GM12878 (cell line): ENCODE measurements at regions not wholly inside any gene's neighbourhood (a gene's known extent, or its start where the extent isn't known, plus 50 kb on each side); places are given as distances from the start of the nearest gene placed in this dataset.

Experiments
- ATAC-seq: fragments of 200-7000 bp; cut with Tn5 transposase; 3 replicates; pipeline ENCODE4 v1.9.1; 2020; ENCODE audit warnings: mild to moderate bottlenecking, moderate library complexity
- BruUV-seq: library from RNA; stranded (reverse); fragments of 400-500 nt; replicated peaks from 2 replicates; lab custom pipeline; 2021; lab: Mats Ljungman, UMichigan
- CTCF ChIA-PET: fragments of 300-600 bp; sonication (Branson Sonifier 250); formaldehyde crosslinking; extraction: SDS; loops from one replicate; lab custom pipeline; 2021; ENCODE audit warnings: inconsistent platforms; lab: Yijun Ruan, JAX
- POLR2A ChIA-PET: fragments of 350-600 bp; formaldehyde crosslinking; extraction: SDS; loops from one replicate; lab custom pipeline; 2021; ENCODE audit warnings: inconsistent platforms; lab: Charles Lee
- RAD21 ChIA-PET: fragments of 300-600 bp; sonication (Branson Sonifier 250); formaldehyde crosslinking; loops from one replicate; lab custom pipeline; 2023; ENCODE audit warnings: antibody characterized with exemption; ENCODE audit not compliant: unreplicated experiment; lab: Charles Lee
- SMC1A ChIA-PET: fragments of 300-600 bp; sonication (Branson Sonifier 250); formaldehyde crosslinking; loops from one replicate; lab custom pipeline; 2023; ENCODE audit not compliant: unreplicated experiment, uncharacterized antibody; lab: Charles Lee
- DNase-seq: peaks from one replicate; pipeline ENCODE4 v3.0.0-alpha.2; 2011; ENCODE audit warnings: low read depth, low spot score
- FAIRE-seq: peaks from 3 replicates; lab custom pipeline; 2011; peaks lifted over from hg19 to GRCh38; lab: Jason Lieb, UNC
- H2AFZ ChIP-seq: 2 replicates; pipeline ENCODE4 v1.6.0; 2011; ENCODE audit warnings: low read depth, low read length, control low read depth; ENCODE audit not compliant: control insufficient read depth
- H3K27ac ChIP-seq: 2 replicates; pipeline ENCODE4 v1.5.1; 2011; ENCODE audit warnings: control low read depth; ENCODE audit not compliant: control insufficient read depth, insufficient read depth
- H3K27me3 ChIP-seq, 2 experiments: replicated peaks in 1 of 2; 2 replicates each; pipeline versions ENCODE4 v1.6.0 to v1.6.1; 2011; ENCODE audit warnings: low read length in 1 of 2; ENCODE audit not compliant: control insufficient read depth in 2 of 2, insufficient read depth in 2 of 2
- H3K36me3 ChIP-seq, 2 experiments: 2 replicates each; pipeline ENCODE4 v1.5.1; 2011; ENCODE audit warnings: low read length in 1 of 2; ENCODE audit not compliant: control insufficient read depth in 2 of 2, insufficient read depth in 2 of 2
- H3K4me1 ChIP-seq: 2 replicates; pipeline ENCODE4 v1.6.1; 2011; ENCODE audit warnings: mild to moderate bottlenecking, low read length, moderate library complexity, mixed read lengths; ENCODE audit not compliant: control insufficient read depth, insufficient read depth
- H3K4me2 ChIP-seq: 2 replicates; pipeline ENCODE4 v1.6.0; 2011; ENCODE audit warnings: control low read depth; ENCODE audit not compliant: control insufficient read depth, insufficient read depth
- H3K4me3 ChIP-seq: fragments of 200-600 bp; sonication (generic); 2 replicates; pipeline ENCODE4 v1.5.1; 2016
- H3K79me2 ChIP-seq: 2 replicates; pipeline ENCODE4 v1.6.0; 2011; ENCODE audit warnings: low read length; ENCODE audit not compliant: control insufficient read depth, insufficient read depth
- H3K9ac ChIP-seq: 2 replicates; pipeline ENCODE4 v1.8.0; 2011; ENCODE audit warnings: low read length, control low read depth, mixed read lengths; ENCODE audit not compliant: control insufficient read depth, insufficient read depth
- H3K9me3 ChIP-seq: replicated peaks from 3 replicates; pipeline ENCODE4 v1.5.1; 2011; ENCODE audit warnings: mild to moderate bottlenecking, low read length; ENCODE audit not compliant: control insufficient read depth, insufficient read depth
- H4K20me1 ChIP-seq: 2 replicates; pipeline ENCODE4 v1.6.0; 2011; ENCODE audit not compliant: control insufficient read depth, insufficient read depth
- BCL11A ChIP-seq: IDR thresholded peaks from 2 replicates; pipeline ENCODE4 v1.6.1; 2011; ENCODE audit warnings: low read depth, low read length
- BHLHE40 ChIP-seq, 2 experiments: fragments of 450-650 bp in 1 of 2; IDR thresholded peaks; 2 replicates each; pipeline ENCODE4 v1.6.1; 2011 to 2017; ENCODE audit warnings: low read depth in 2 of 2, borderline replicate concordance in 1 of 2, improper control_type of control experiment in 1 of 2, low read length in 1 of 2, mild to moderate bottlenecking in 1 of 2
- E4F1 ChIP-seq: fragments of 450-650 bp; IDR thresholded peaks from 2 replicates; pipeline ENCODE4 v1.6.1; 2018; ENCODE audit warnings: borderline replicate concordance, mild to moderate bottlenecking; ENCODE audit not compliant: partially characterized antibody
- ETV6 ChIP-seq, 2 experiments: fragments of 450-650 bp in 1 of 2; IDR thresholded peaks in 1 of 2; conservative IDR thresholded peaks in 1 of 2; 2 replicates each; pipeline ENCODE4 v1.6.1; 2014; ENCODE audit warnings: antibody characterized with exemption in 1 of 2, borderline replicate concordance in 1 of 2, low read depth in 1 of 2, mild to moderate bottlenecking in 1 of 2, moderate library complexity in 1 of 2
- IKZF2 ChIP-seq, 2 experiments: fragments of 450-650 bp; IDR thresholded peaks; 2 replicates each; pipeline ENCODE4 v1.6.1; 2017; ENCODE audit warnings: mild to moderate bottlenecking in 2 of 2, moderate library complexity in 2 of 2
- IRF4 ChIP-seq: IDR thresholded peaks from 2 replicates; pipeline ENCODE4 v1.6.1; 2011; ENCODE audit warnings: low read depth, low read length
- MAX ChIP-seq: IDR thresholded peaks from 2 replicates; pipeline ENCODE4 v1.6.1; 2012; ENCODE audit warnings: low read depth, low read length, improper control_type of control experiment
- PKNOX1 ChIP-seq: fragments of 450-650 bp; IDR thresholded peaks from 2 replicates; pipeline ENCODE4 v1.6.1; 2016; ENCODE audit warnings: mild to moderate bottlenecking
- PRDM15 ChIP-seq: fragments of 450-650 bp; formaldehyde crosslinking; IDR thresholded peaks from 2 replicates; pipeline ENCODE4 v1.4.0; 2020; ENCODE audit warnings: mild to moderate bottlenecking, moderate library complexity
- RUNX3 ChIP-seq: IDR thresholded peaks from 2 replicates; pipeline ENCODE4 v1.6.1; 2012; ENCODE audit warnings: low read length, inconsistent platforms
- YBX1 ChIP-seq: fragments of 450-650 bp; IDR thresholded peaks from 2 replicates; pipeline ENCODE4 v1.6.1; 2016; ENCODE audit warnings: antibody characterized with exemption
- ZBTB11 ChIP-seq: fragments of 450-650 bp; formaldehyde crosslinking; IDR thresholded peaks from 2 replicates; pipeline ENCODE4 v1.5.0; 2022; ENCODE audit warnings: mild to moderate bottlenecking, missing genetic modification characterization
- WGBS: methylation state at CpG from one replicate; pipeline ENCODE4 v1.1.6; 2016; ENCODE audit warnings: low lambda C conversion rate; ENCODE audit not compliant: insufficient replicate concordance, insufficient coverage; ENCODE audit errors: missing lambda C conversion rate; 5-methylcytosine and 5-hydroxymethylcytosine counted together
- in situ Hi-C: fragments of 300-500 bp; cut with MboI; formaldehyde crosslinking; loops from 9 replicates; pipeline ENCODE4 v1.14.3; 2018; ENCODE audit warnings: mixed read lengths
- intact Hi-C: fragments of 100-400 bp; cut with micrococcal nuclease; formaldehyde crosslinking; loops from one replicate; pipeline ENCODE4 v1.14.2; 2022; ENCODE audit not compliant: unreplicated experiment

- H4K20me1 ChIP-seq = no peaks in the 10 kb centered on the region
- RAD21 ChIA-PET = no interaction called here
- no peak overlapping the region for H3K9ac ChIP-seq
- POLR2A ChIA-PET = no interaction called here
- BruUV-seq = no TSS peak
- SMC1A ChIA-PET = interaction anchor here (1.4 kb wide), 1 partner anchor 12 kb away, joined by 3 read pairs; no protein-coding TSS in a partner anchor
- H3K27me3 ChIP-seq = no peaks in the 10 kb centered on the region
- no peak overlapping the region for H3K27ac ChIP-seq
- H3K4me2 ChIP-seq = peak overlapping the region; percentile 41
- in situ Hi-C loops (no loop called here), intact Hi-C loops (no loop called here)
- no peaks in the 10 kb centered on the region for H3K36me3 ChIP-seq
- DNase-seq = peak; percentile 19
- whole genome bisulfite sequencing = 10% methylated on average over 4 of the region's 4 CpGs
- no peak overlapping the region for H3K4me3 ChIP-seq
- peaks cover 10% of the 10 kb centered on the region; the same call in 1 of the 2 replicates for H3K4me1 ChIP-seq
- FAIRE-seq = peak; percentile 54
- CTCF ChIA-PET = no interaction called here
- H3K9me3 ChIP-seq = no peaks in the 10 kb centered on the region
- H3K79me2 ChIP-seq = no peaks in the 10 kb centered on the region
- ATAC-seq = peak; percentile 72
- H2AFZ ChIP-seq = no peak overlapping the region
- TF ChIP-seq PRDM15 (CRISPR knock-in tag) (no peak), BCL11A (0 out of 2 replicates have a peak, but pooled peaks have one; percentile 31), BHLHE40 (IDR thresholded peaks at IDR 0.05; ENCODE audit: borderline replicate concordance in 1 of 2, low read depth in 2 of 2, low read length in 1 of 2) (no peak), ETV6 (conservative IDR thresholded peaks at IDR 0.05 in 1 of 2, IDR thresholded peaks at IDR 0.05 in 1 of 2; ENCODE audit: borderline replicate concordance in 1 of 2, low read depth in 1 of 2) (peak in 1 of 2 experiments; percentile 29; a peak in 1 of 4 replicates), PKNOX1 (0 out of 2 replicates have a peak, but pooled peaks have one; percentile 9), YBX1 (no peak), IRF4 (no peak), IKZF2 (IDR thresholded peaks at IDR 0.05) (no peak), RUNX3 (peak; percentile 61), MAX (no peak), E4F1 (no peak), ZBTB11 (no peak)
Measured at GRCh38 chr3:160129459-160130061, 95.7 kb upstream of the C3orf80 start.
